ENCODE measurements at regions not wholly inside any gene's neighbourhood (a gene's known extent, or its start where the extent isn't known, plus 50 kb on each side); places are given as distances from the start of the nearest gene placed in this dataset.

- Histone ChIP-seq H3K4me1 (ENCODE audit: control insufficient read depth, extremely low read depth, insufficient read depth, low read length) (peaks cover 3% of the 10 kb centered on the region), H2AFZ (ENCODE audit: control insufficient read depth, low read length) (no peak overlapping the region), H4K20me1 (ENCODE audit: control insufficient read depth, extremely low read depth, insufficient read depth, low read length) (no peaks in the 10 kb centered on the region), H3K9ac (ENCODE audit: control insufficient read depth, extremely low read depth, insufficient read depth, low read length) (no peak overlapping the region), H3K36me3 (ENCODE audit: control insufficient read depth in 2 of 2, extremely low read depth in 1 of 2, insufficient read depth in 2 of 2, low read length in 2 of 2) (no peaks in the 10 kb centered on the region), H3K27me3 (ENCODE audit: control insufficient read depth, extremely low read depth, insufficient read depth, low read length) (no peaks in the 10 kb centered on the region), H3K27ac (ENCODE audit: control insufficient read depth, insufficient read depth, low read length) (no peak overlapping the region), H3K4me3 (ENCODE audit: control insufficient read depth in 2 of 3, extremely low read depth in 1 of 3, insufficient read depth in 2 of 3, low read depth in 1 of 3, low read length in 3 of 3) (no peak overlapping the region), H3K9me3 (ENCODE audit: control insufficient read depth, low read depth, low read length) (no peaks in the 10 kb centered on the region), H3K4me2 (ENCODE audit: control insufficient read depth, extremely low read depth, insufficient read depth, low read depth, low read length) (no peak overlapping the region), H3K79me2 (ENCODE audit: control insufficient read depth, insufficient read depth, low read length) (no peaks in the 10 kb centered on the region), H3K9me1 (ENCODE audit: control insufficient read depth, extremely low read depth, insufficient read depth, low read length) (no peaks in the 10 kb centered on the region)
- FAIRE-seq, result no peak
- no peak for DNase-seq (ENCODE audit: low read depth, low spot score)
- dilution Hi-C loops (cut with MboI; ENCODE audit: extremely low pct_ligation_motif_present, low sequenced_read_pairs), result no loop called here
- TF ChIP-seq EZH2 (IDR thresholded peaks at IDR 0.05; ENCODE audit: low read length) (no peak), CTCF (optimal IDR thresholded peaks at IDR 0.05 in 1 of 3, IDR thresholded peaks at IDR 0.05 in 1 of 3, conservative IDR thresholded peaks at IDR 0.05 in 1 of 3; ENCODE audit: extremely low read depth in 1 of 3, insufficient read depth in 2 of 3, low read length in 3 of 3) (no peak)
These were observed 157.9 kb upstream of the SLC7A11 start for GRCh38 chr4:138400066-138400465.

GRCh38 chr4:138399081-138399480 is 156.9 kb upstream of the SLC7A11 start:
- dilution Hi-C loops (cut with MboI; ENCODE audit: extremely low pct_ligation_motif_present, low sequenced_read_pairs), result no loop called here
- Histone ChIP-seq H3K4me2 (ENCODE audit: control insufficient read depth, extremely low read depth, insufficient read depth, low read depth, low read length) (no peak overlapping the region), H3K9me1 (ENCODE audit: control insufficient read depth, extremely low read depth, insufficient read depth, low read length) (no peaks in the 10 kb centered on the region), H3K9me3 (ENCODE audit: control insufficient read depth, low read depth, low read length) (no peaks in the 10 kb centered on the region), H2AFZ (ENCODE audit: control insufficient read depth, low read length) (no peak overlapping the region), H3K9ac (ENCODE audit: control insufficient read depth, extremely low read depth, insufficient read depth, low read length) (no peak overlapping the region), H3K36me3 (ENCODE audit: control insufficient read depth in 2 of 2, extremely low read depth in 1 of 2, insufficient read depth in 2 of 2, low read length in 2 of 2) (no peaks in the 10 kb centered on the region), H3K27ac (ENCODE audit: control insufficient read depth, insufficient read depth, low read length) (no peak overlapping the region), H4K20me1 (ENCODE audit: control insufficient read depth, extremely low read depth, insufficient read depth, low read length) (no peaks in the 10 kb centered on the region), H3K4me1 (ENCODE audit: control insufficient read depth, extremely low read depth, insufficient read depth, low read length) (no peaks in the 10 kb centered on the region), H3K27me3 (ENCODE audit: control insufficient read depth, extremely low read depth, insufficient read depth, low read length) (no peaks in the 10 kb centered on the region), H3K4me3 (ENCODE audit: control insufficient read depth in 2 of 3, extremely low read depth in 1 of 3, insufficient read depth in 2 of 3, low read depth in 1 of 3, low read length in 3 of 3) (no peak overlapping the region), H3K79me2 (ENCODE audit: control insufficient read depth, insufficient read depth, low read length) (no peaks in the 10 kb centered on the region)
- DNase-seq (ENCODE audit: low read depth, low spot score) (no peak), FAIRE-seq (no peak)
- no peak for TF ChIP-seq CTCF (optimal IDR thresholded peaks at IDR 0.05 in 1 of 3, IDR thresholded peaks at IDR 0.05 in 1 of 3, conservative IDR thresholded peaks at IDR 0.05 in 1 of 3; ENCODE audit: extremely low read depth in 1 of 3, insufficient read depth in 2 of 3, low read length in 3 of 3)
- TF ChIP-seq EZH2 (IDR thresholded peaks at IDR 0.05; ENCODE audit: low read length), result no peak
